CD4-positive, alpha-beta memory T cell (primary cell): ENCODE measurements at regions not wholly inside any gene's neighbourhood (a gene's known extent, or its start where the extent isn't known, plus 50 kb on each side); places are given as distances from the start of the nearest gene placed in this dataset.

Experiments used
- CTCF ChIA-PET: fragments of 350-600 bp; sonication (Branson Sonifier 250); formaldehyde crosslinking; loops from one replicate; lab custom pipeline; 2021; ENCODE audit warnings: inconsistent platforms; ENCODE audit not compliant: partially characterized antibody; lab: Charles Lee
- POLR2A ChIA-PET: fragments of 350-600 bp; sonication (Branson Sonifier 250); formaldehyde crosslinking; loops from one replicate; lab custom pipeline; 2021; ENCODE audit not compliant: partially characterized antibody; lab: Charles Lee
- DNase-seq, 5 donors: peaks; one replicate each; pipeline versions ENCODE4 v3.0.0 to v3.0.0-alpha.2; 2020 to 2022; ENCODE audit warnings: mixed read lengths in 1 of 5
- H3K27ac ChIP-seq: one replicate; pipeline ENCODE4 v1.7.0; 2013; ENCODE audit warnings: low read depth, low read length
- H3K27me3 ChIP-seq: 2 replicates; pipeline ENCODE4 v1.7.0; 2013; ENCODE audit warnings: mild to moderate bottlenecking, low read length, moderate library complexity; ENCODE audit not compliant: insufficient read depth
- H3K36me3 ChIP-seq: 2 replicates; pipeline ENCODE4 v1.7.0; 2013; ENCODE audit warnings: mild to moderate bottlenecking, low read length, moderate library complexity; ENCODE audit not compliant: insufficient read depth
- H3K4me1 ChIP-seq: 2 replicates; pipeline ENCODE4 v1.7.0; 2013; ENCODE audit warnings: mild to moderate bottlenecking, low read length, moderate library complexity; ENCODE audit not compliant: insufficient read depth
- H3K4me3 ChIP-seq, 2 donors: one replicate each; pipeline ENCODE4 v1.7.0; 2013; ENCODE audit warnings: low read length in 2 of 2, mild to moderate bottlenecking in 1 of 2
- H3K9me3 ChIP-seq, 2 donors: one replicate each; pipeline ENCODE4 v1.7.0; 2013; ENCODE audit warnings: low read length in 2 of 2, control low read depth in 1 of 2; ENCODE audit not compliant: control insufficient read depth in 1 of 2
- H3K27ac Mint-ChIP-seq, 7 donors: one replicate each; pipeline ENCODE4 v1.8.0; 2020 to 2021; ENCODE audit warnings: mixed read lengths in 7 of 7, mild to moderate bottlenecking in 6 of 7, inconsistent platforms in 3 of 7, moderate library complexity in 3 of 7
- H3K27me3 Mint-ChIP-seq, 2 donors: one replicate each; pipeline ENCODE4 v1.8.0; 2020 to 2021; ENCODE audit warnings: mixed read lengths in 2 of 2
- H3K36me3 Mint-ChIP-seq, 2 donors: one replicate each; pipeline ENCODE4 v1.8.0; 2020 to 2021; ENCODE audit warnings: mixed read lengths in 2 of 2, inconsistent platforms in 1 of 2, mild to moderate bottlenecking in 1 of 2
- H3K4me1 Mint-ChIP-seq, 4 donors: one replicate each; pipeline ENCODE4 v1.8.0; 2020 to 2021; ENCODE audit warnings: mixed read lengths in 4 of 4, mild to moderate bottlenecking in 1 of 4
- H3K4me3 Mint-ChIP-seq, 8 donors: one replicate each; pipeline ENCODE4 v1.8.0; 2020 to 2021; ENCODE audit warnings: mixed read lengths in 8 of 8, mild to moderate bottlenecking in 7 of 8, moderate library complexity in 6 of 8, inconsistent platforms in 3 of 8
- H3K9me3 Mint-ChIP-seq, 8 donors: one replicate each; pipeline ENCODE4 v1.8.0; 2020 to 2021; ENCODE audit warnings: mixed read lengths in 8 of 8, mild to moderate bottlenecking in 5 of 8, inconsistent platforms in 3 of 8, moderate library complexity in 1 of 8
- intact Hi-C: fragments of 100-400 bp; cut with micrococcal nuclease; formaldehyde crosslinking; loops from one replicate; pipeline ENCODE4 v1.15.1; 2023

DNA sequence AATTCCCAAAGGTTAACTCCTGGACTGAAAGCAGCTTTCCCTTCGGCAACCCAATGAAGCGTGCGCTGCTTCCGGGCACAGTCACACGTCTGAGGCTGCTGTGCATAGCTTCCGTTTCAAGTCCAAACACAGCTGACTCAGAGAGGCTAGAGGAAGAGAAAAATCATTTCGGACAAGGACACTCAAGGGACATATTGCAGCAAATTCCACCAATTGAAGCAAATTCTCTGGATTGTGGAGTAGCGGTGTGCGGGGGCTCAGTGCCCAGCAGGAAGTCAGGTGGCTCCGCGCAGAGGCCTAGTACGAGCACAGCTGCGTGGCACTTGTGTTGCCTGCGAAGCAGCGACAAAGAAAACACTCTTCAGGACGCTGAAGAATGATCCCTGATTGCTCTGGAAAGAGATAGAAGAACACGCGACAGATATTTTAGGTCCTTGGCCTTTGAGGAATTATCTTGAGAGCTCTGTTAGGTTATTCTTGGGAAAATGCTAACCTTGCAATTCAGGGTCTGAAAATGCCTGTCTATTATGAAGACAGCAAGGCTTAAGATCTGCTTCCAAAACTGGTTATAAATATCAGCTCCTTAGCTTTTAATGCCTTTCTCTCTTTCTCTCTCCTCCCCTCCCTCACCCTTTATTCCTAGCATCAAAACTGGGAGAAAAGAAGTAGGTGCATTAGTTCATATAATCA, 352.6 kb upstream of the DLGAP1 start:
- Mint-ChIP-seq H3K36me3 (no peaks in the 10 kb centered on the region), H3K27me3 (no peaks in the 10 kb centered on the region), H3K9me3 (peaks cover 2 to 18% (median 7%) of the 10 kb centered on the region in 8 donors), H3K4me1 (no peaks in the 10 kb centered on the region), H3K4me3 (no peak overlapping the region), H3K27ac (no peak overlapping the region)
- intact Hi-C loops = no loop called here
- Histone ChIP-seq H3K4me1 (no peaks in the 10 kb centered on the region), H3K36me3 (no peaks in the 10 kb centered on the region), H3K9me3 (no peaks in the 10 kb centered on the region), H3K27me3 (no peaks in the 10 kb centered on the region), H3K27ac (no peak overlapping the region), H3K4me3 (no peak overlapping the region)
- POLR2A ChIA-PET = no interaction called here
- DNase-seq = no peak
- CTCF ChIA-PET = no interaction called here

DNA sequence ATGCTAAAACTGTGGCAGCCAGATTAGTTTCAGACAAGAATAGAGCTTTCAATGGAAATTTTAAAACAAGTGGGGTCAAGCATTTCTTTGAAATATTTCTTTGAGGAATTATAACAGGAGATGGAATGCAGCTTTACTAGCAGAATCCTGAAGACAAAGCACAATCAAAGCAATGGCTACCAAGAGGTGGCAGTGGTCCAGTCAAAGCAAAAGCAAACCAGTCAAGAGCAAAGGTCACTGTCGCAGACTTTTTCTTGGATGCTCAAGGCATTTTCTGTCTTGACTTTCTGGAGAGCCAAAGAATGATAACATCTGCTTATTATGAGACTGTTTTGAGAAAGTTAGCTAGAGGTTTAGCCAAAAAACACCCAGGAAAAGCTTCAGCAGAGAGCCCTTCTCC, 351.2 kb upstream of the DLGAP1 start:
- Histone ChIP-seq H3K36me3 (no peaks in the 10 kb centered on the region), H3K9me3 (no peaks in the 10 kb centered on the region), H3K4me1 (no peaks in the 10 kb centered on the region), H3K27ac (no peak overlapping the region), H3K27me3 (no peaks in the 10 kb centered on the region), H3K4me3 (no peak overlapping the region)
- no peak for DNase-seq
- Mint-ChIP-seq H3K27ac (no peak overlapping the region), H3K36me3 (no peaks in the 10 kb centered on the region), H3K4me3 (no peak overlapping the region), H3K9me3 (peaks cover 2 to 18% (median 9%) of the 10 kb centered on the region in 8 donors), H3K4me1 (no peaks in the 10 kb centered on the region), H3K27me3 (no peaks in the 10 kb centered on the region)
- POLR2A ChIA-PET = no interaction called here
- intact Hi-C loops = no loop called here
- CTCF ChIA-PET = no interaction called here

DNA sequence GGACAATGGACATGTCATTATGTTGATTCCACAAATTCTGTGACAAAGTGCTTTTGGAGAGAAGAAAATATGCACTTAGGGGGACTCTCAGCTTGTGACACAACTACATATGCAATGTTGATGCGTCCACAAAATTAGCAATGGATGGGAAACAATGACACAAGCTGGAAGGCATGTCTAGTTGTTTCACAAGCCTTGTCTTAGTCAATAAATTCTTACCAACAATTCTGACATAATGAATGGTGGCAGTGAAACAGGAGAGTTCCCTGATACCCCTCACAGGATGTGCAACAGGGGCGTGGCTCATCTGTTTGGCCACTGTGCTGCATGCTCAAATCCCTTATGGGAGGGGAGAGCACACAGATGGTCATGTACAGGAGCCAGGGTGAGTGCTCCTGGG, 347.2 kb upstream of the DLGAP1 start:
- Histone ChIP-seq H3K4me3 (no peak overlapping the region), H3K27ac (no peak overlapping the region), H3K4me1 (no peaks in the 10 kb centered on the region), H3K36me3 (no peaks in the 10 kb centered on the region), H3K9me3 (no peaks in the 10 kb centered on the region), H3K27me3 (no peaks in the 10 kb centered on the region)
- no peaks in the 10 kb centered on the region for H3K4me1 Mint-ChIP-seq
- intact Hi-C loops = no loop called here
- H3K4me3 Mint-ChIP-seq = no peak overlapping the region
- H3K9me3 Mint-ChIP-seq = peaks cover 4 to 16% (median 10%) of the 10 kb centered on the region in 8 donors
- no peak for DNase-seq
- ChIA-PET POLR2A (no interaction called here), CTCF (no interaction called here)
- H3K27ac Mint-ChIP-seq = no peak overlapping the region
- H3K27me3 Mint-ChIP-seq = no peaks in the 10 kb centered on the region
- H3K36me3 Mint-ChIP-seq = no peaks in the 10 kb centered on the region

- POLR2A ChIA-PET = no interaction called here
- no peak overlapping the region for H3K4me3 ChIP-seq
- no peaks in the 10 kb centered on the region for H3K36me3 ChIP-seq
- H3K9me3 ChIP-seq = no peaks in the 10 kb centered on the region
- H3K27me3 ChIP-seq = no peaks in the 10 kb centered on the region
- H3K27ac ChIP-seq = no peak overlapping the region
- Mint-ChIP-seq H3K36me3 (no peaks in the 10 kb centered on the region), H3K4me1 (no peaks in the 10 kb centered on the region), H3K9me3 (peaks cover 4 to 13% (median 10%) of the 10 kb centered on the region in 8 donors), H3K27ac (no peak overlapping the region), H3K27me3 (no peaks in the 10 kb centered on the region), H3K4me3 (no peak overlapping the region)
- no peak for DNase-seq
- intact Hi-C loops = no loop called here
- H3K4me1 ChIP-seq = no peaks in the 10 kb centered on the region
- CTCF ChIA-PET = no interaction called here
These were observed 346.0 kb upstream of the DLGAP1 start for GRCh38 chr18:4801151-4801550.

DNA sequence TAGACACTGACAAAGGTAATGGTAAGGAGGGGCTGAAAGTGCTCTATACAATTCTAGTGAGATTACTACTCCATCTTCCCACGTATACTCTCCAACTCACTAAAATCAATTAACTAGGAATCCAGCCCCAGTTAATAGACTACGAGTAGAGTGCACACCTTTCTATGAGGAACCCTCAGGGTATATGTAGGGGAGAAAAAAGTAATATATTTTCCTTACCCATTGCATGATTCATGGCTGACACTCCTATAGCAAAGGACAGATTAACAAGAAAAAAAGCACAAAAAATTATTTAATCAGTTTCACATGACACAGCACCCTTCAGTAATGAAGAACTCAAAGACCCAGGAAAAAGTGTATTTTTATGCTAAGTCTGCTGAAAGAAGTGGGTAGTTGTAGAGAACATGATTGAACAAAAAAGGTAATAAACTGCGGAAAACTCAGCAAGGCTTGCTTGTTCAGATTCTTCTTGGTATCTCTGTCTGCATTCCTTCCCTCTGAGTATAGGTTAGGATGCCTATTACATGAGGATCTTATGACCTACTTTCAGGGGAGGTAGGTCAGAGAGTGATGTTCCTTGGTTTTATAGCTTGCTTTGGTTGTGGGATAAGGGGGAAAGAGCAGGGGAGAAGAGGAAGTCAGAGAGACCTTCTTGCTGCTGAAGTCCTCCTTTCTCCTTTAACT, 342.0 kb upstream of the DLGAP1 start:
- Mint-ChIP-seq H3K9me3 (peaks cover 0 to 10% (median 5%) of the 10 kb centered on the region in 8 donors), H3K4me1 (no peaks in the 10 kb centered on the region), H3K27me3 (no peaks in the 10 kb centered on the region), H3K4me3 (no peak overlapping the region), H3K27ac (no peak overlapping the region), H3K36me3 (no peaks in the 10 kb centered on the region)
- POLR2A ChIA-PET = no interaction called here
- H3K4me3 ChIP-seq = no peak overlapping the region
- H3K27me3 ChIP-seq = no peaks in the 10 kb centered on the region
- H3K9me3 ChIP-seq = no peaks in the 10 kb centered on the region
- CTCF ChIA-PET = no interaction called here
- H3K4me1 ChIP-seq = no peaks in the 10 kb centered on the region
- intact Hi-C loops = no loop called here
- no peaks in the 10 kb centered on the region for H3K36me3 ChIP-seq
- no peak overlapping the region for H3K27ac ChIP-seq
- DNase-seq = no peak

- H3K27me3 ChIP-seq = no peaks in the 10 kb centered on the region
- H3K27ac ChIP-seq = no peak overlapping the region
- H3K9me3 ChIP-seq = no peaks in the 10 kb centered on the region
- H3K4me3 ChIP-seq = no peak overlapping the region
- no peak overlapping the region for H3K27ac Mint-ChIP-seq
- CTCF ChIA-PET = no interaction called here
- no peak for DNase-seq
- intact Hi-C loops = no loop called here
- peaks cover 0 to 1% (median 0%) of the 10 kb centered on the region in 4 donors for H3K4me1 Mint-ChIP-seq
- H3K4me3 Mint-ChIP-seq = no peak overlapping the region
- no peaks in the 10 kb centered on the region for H3K4me1 ChIP-seq
- H3K36me3 Mint-ChIP-seq = no peaks in the 10 kb centered on the region
- POLR2A ChIA-PET = no interaction called here
- H3K9me3 Mint-ChIP-seq = peaks cover 0 to 10% (median 3%) of the 10 kb centered on the region in 8 donors
- H3K27me3 Mint-ChIP-seq = no peaks in the 10 kb centered on the region
- no peaks in the 10 kb centered on the region for H3K36me3 ChIP-seq
These were observed 334.4 kb upstream of the DLGAP1 start for GRCh38 chr18:4789506-4789905.

- CTCF ChIA-PET = no interaction called here
- no peak for DNase-seq
- intact Hi-C loops = no loop called here
- Histone ChIP-seq H3K27ac (no peak overlapping the region), H3K27me3 (no peaks in the 10 kb centered on the region), H3K4me1 (no peaks in the 10 kb centered on the region), H3K9me3 (no peaks in the 10 kb centered on the region), H3K4me3 (no peak overlapping the region), H3K36me3 (no peaks in the 10 kb centered on the region)
- H3K9me3 Mint-ChIP-seq = peaks cover 0 to 10% (median 3%) of the 10 kb centered on the region in 8 donors
- no peaks in the 10 kb centered on the region for H3K4me1 Mint-ChIP-seq
- no peak overlapping the region for H3K27ac Mint-ChIP-seq
- H3K4me3 Mint-ChIP-seq = no peak overlapping the region
- no peaks in the 10 kb centered on the region for H3K36me3 Mint-ChIP-seq
- POLR2A ChIA-PET = no interaction called here
- H3K27me3 Mint-ChIP-seq = no peaks in the 10 kb centered on the region
These were observed 326.8 kb upstream of the DLGAP1 start for GRCh38 chr18:4781873-4782272.
